ENCODE measurements at regions not wholly inside any gene's neighbourhood (a gene's known extent, or its start where the extent isn't known, plus 50 kb on each side); places are given as distances from the start of the nearest gene placed in this dataset.

- Histone ChIP-seq H3K27ac (no peak overlapping the region), H3K4me1 (no peaks in the 10 kb centered on the region), H3K4me3 (no peak overlapping the region), H3K36me3 (ENCODE audit: insufficient read depth in 1 of 2, low read depth in 1 of 2) (no peaks in the 10 kb centered on the region), H3K27me3 (ENCODE audit: insufficient read depth in 3 of 3, low read length in 2 of 3) (peaks cover 0 to 4% (median 0%) of the 10 kb centered on the region in 3 donors), H3K9me3 (no peaks in the 10 kb centered on the region)
- WGBS, 3 donors: 43 to 49% (median 47%) methylated on average over 2 of the region's 2 CpGs
- DNase-seq: no peak
- ATAC-seq: no peak
- intact Hi-C loops (cut with DNase I): no loop called here
- TF ChIP-seq CTCF (IDR thresholded peaks at IDR 0.05): no peak
Observed at GRCh38 chr10:118522791-118523498, 72.5 kb downstream of the PRLHR start.

GRCh38 chr10:118521415-118522117, 73.9 kb downstream of the PRLHR start:
- Histone ChIP-seq H3K36me3 (ENCODE audit: insufficient read depth in 1 of 2, low read depth in 1 of 2) (no peaks in the 10 kb centered on the region), H3K27ac (no peak overlapping the region), H3K4me3 (no peak overlapping the region), H3K4me1 (no peaks in the 10 kb centered on the region), H3K9me3 (peaks cover 4% of the 10 kb centered on the region), H3K27me3 (ENCODE audit: insufficient read depth in 3 of 3, low read length in 2 of 3) (peaks cover 0 to 7% (median 0%) of the 10 kb centered on the region in 3 donors)
- intact Hi-C loops (cut with DNase I): no loop called here
- ATAC-seq: no peak
- DNase-seq: no peak
- WGBS, 3 donors: 63 to 65% (median 63%) methylated on average over 5 of the region's 5 CpGs
- no peak for TF ChIP-seq CTCF (IDR thresholded peaks at IDR 0.05)

- WGBS, 3 donors: 73 to 77% (median 74%) methylated on average over 6 of the region's 6 CpGs
- no peak for TF ChIP-seq CTCF (IDR thresholded peaks at IDR 0.05)
- no peak overlapping the region for H3K27ac ChIP-seq
- H3K4me3 ChIP-seq: no peak overlapping the region
- H3K36me3 ChIP-seq (ENCODE audit: insufficient read depth in 1 of 2, low read depth in 1 of 2): no peaks in the 10 kb centered on the region
- no peak for DNase-seq
- intact Hi-C loops (cut with DNase I): no loop called here
- H3K27me3 ChIP-seq (ENCODE audit: insufficient read depth in 3 of 3, low read length in 2 of 3): peaks cover 0 to 7% (median 0%) of the 10 kb centered on the region in 3 donors
- H3K4me1 ChIP-seq: no peaks in the 10 kb centered on the region
- ATAC-seq: no peak
- H3K9me3 ChIP-seq: peaks cover 4% of the 10 kb centered on the region
Observed at GRCh38 chr10:118520116-118520742, 75.2 kb downstream of the PRLHR start.

GRCh38 chr10:118518095-118518494, 77.4 kb downstream of the PRLHR start:
- no peak overlapping the region for H3K27ac ChIP-seq

More at GRCh38 chr10:118518095-118518494, 77.4 kb downstream of the PRLHR start:
- intact Hi-C loops (cut with DNase I): no loop called here
- H3K4me1 ChIP-seq: no peaks in the 10 kb centered on the region
- ATAC-seq (no peak), DNase-seq (no peak)
- no peak for TF ChIP-seq CTCF (IDR thresholded peaks at IDR 0.05)
- H3K9me3 ChIP-seq: peaks cover 4% of the 10 kb centered on the region
- peaks cover 0 to 7% (median 0%) of the 10 kb centered on the region in 3 donors for H3K27me3 ChIP-seq (ENCODE audit: insufficient read depth in 3 of 3, low read length in 2 of 3)
- H3K4me3 ChIP-seq: no peak overlapping the region
- no peaks in the 10 kb centered on the region for H3K36me3 ChIP-seq (ENCODE audit: insufficient read depth in 1 of 2, low read depth in 1 of 2)

Measured in psoas muscle (tissue), 7 donors.